A673 (cell line): ENCODE measurements at regions not wholly inside any gene's neighbourhood (a gene's known extent, or its start where the extent isn't known, plus 50 kb on each side); places are given as distances from the start of the nearest gene placed in this dataset.

Experiments used
- CTCF ChIP-seq: fragments of 300-800, 200-600 bp; sonication (generic); conservative IDR thresholded peaks from 2 replicates; pipeline ENCODE4 v1.5.1; 2017; ENCODE audit warnings: low read depth, mild to moderate bottlenecking, antibody characterized with exemption, low read length, moderate library complexity, mixed read lengths
- EZH2 ChIP-seq: fragments of 200-600 bp; sonication (generic); IDR thresholded peaks from 2 replicates; pipeline ENCODE4 v1.6.1; 2017; ENCODE audit warnings: borderline replicate concordance, low read depth, mild to moderate bottlenecking, mixed read lengths, antibody characterized with exemption, low read length; ENCODE audit not compliant: poor library complexity, severe bottlenecking

- TF ChIP-seq EZH2 = no peak
- TF ChIP-seq CTCF = no peak
Observed at GRCh38 chr5:90071066-90071465, 338.5 kb downstream of the CETN3 start.
